Colon (tissue), 2 donors: ENCODE measurements at regions not wholly inside any gene's neighbourhood (a gene's known extent, or its start where the extent isn't known, plus 50 kb on each side); places are given as distances from the start of the nearest gene placed in this dataset.

ENCODE experiments used
- FAIRE-seq: peaks from 2 replicates; lab custom pipeline; 2012; peaks lifted over from hg19 to GRCh38; lab: Jason Lieb, UNC
- donor health status: control.
- donor health status: control.

- no peak for FAIRE-seq
These were observed 369.5 kb upstream of the CELF4 start for GRCh38 chr18:37935086-37935485.

- no peak for FAIRE-seq
These were observed 365.0 kb upstream of the CELF4 start for GRCh38 chr18:37930640-37931039.

- no peak for FAIRE-seq
These were observed 356.6 kb upstream of the CELF4 start for GRCh38 chr18:37922162-37922561.

- FAIRE-seq, result no peak
These were observed 355.3 kb upstream of the CELF4 start for GRCh38 chr18:37920865-37921264.

- no peak for FAIRE-seq
These were observed 347.5 kb upstream of the CELF4 start for GRCh38 chr18:37913051-37913450.

GRCh38 chr18:37902344-37902743 is 336.7 kb upstream of the CELF4 start:
- no peak for FAIRE-seq

GRCh38 chr18:37900326-37900725 is 334.7 kb upstream of the CELF4 start:
- FAIRE-seq, result no peak

GRCh38 chr18:37889963-37890362 is 324.4 kb upstream of the CELF4 start:
- FAIRE-seq, result no peak

- no peak for FAIRE-seq
These were observed 309.1 kb upstream of the CELF4 start for GRCh38 chr18:37874721-37875120.

GRCh38 chr18:37873416-37873815 is 307.8 kb upstream of the CELF4 start:
- no peak for FAIRE-seq

- no peak for FAIRE-seq
These were observed 307.0 kb upstream of the CELF4 start for GRCh38 chr18:37872562-37872961.

GRCh38 chr18:37871561-37871960 is 306.0 kb upstream of the CELF4 start:
- FAIRE-seq, result no peak

- FAIRE-seq, result no peak
These were observed 303.5 kb upstream of the CELF4 start for GRCh38 chr18:37869051-37869450.

- no peak for FAIRE-seq
These were observed 298.5 kb upstream of the CELF4 start for GRCh38 chr18:37864122-37864521.

- no peak for FAIRE-seq
These were observed 296.4 kb upstream of the CELF4 start for GRCh38 chr18:37861981-37862380.

- no peak for FAIRE-seq
These were observed 288.8 kb upstream of the CELF4 start for GRCh38 chr18:37854396-37854795.

GRCh38 chr18:37853706-37854105 is 288.1 kb upstream of the CELF4 start:
- FAIRE-seq, result no peak

GRCh38 chr18:37852464-37852863 is 286.9 kb upstream of the CELF4 start:
- no peak for FAIRE-seq

- no peak for FAIRE-seq
These were observed 281.9 kb upstream of the CELF4 start for GRCh38 chr18:37847544-37847943.

GRCh38 chr18:37846996-37847395 is 281.4 kb upstream of the CELF4 start:
- FAIRE-seq, result no peak

GRCh38 chr18:37845498-37845897 is 279.9 kb upstream of the CELF4 start:
- no peak for FAIRE-seq

GRCh38 chr18:37844209-37844970 is 278.8 kb upstream of the CELF4 start:
- FAIRE-seq, result no peak

- no peak for FAIRE-seq
These were observed 272.5 kb upstream of the CELF4 start for GRCh38 chr18:37838083-37838482.
